EL (cell line): ENCODE measurements at regions not wholly inside any gene's neighbourhood (a gene's known extent, or its start where the extent isn't known, plus 50 kb on each side); places are given as distances from the start of the nearest gene placed in this dataset.

Experiments
- DNase-seq: peaks from one replicate; pipeline ENCODE4 v3.0.0-alpha.2; 2016

GRCh38 chr9:27625751-27626150 is 52.5 kb upstream of the C9orf72 start:
- DNase-seq: no peak

- no peak for DNase-seq
Observed at GRCh38 chr9:27626244-27627187, 53.2 kb upstream of the C9orf72 start.

GRCh38 chr9:27627188-27627564 is 53.9 kb upstream of the C9orf72 start:
- DNase-seq: no peak

GRCh38 chr9:27628311-27628710 is 55.0 kb upstream of the C9orf72 start:
- DNase-seq: no peak

GRCh38 chr9:27629425-27629824 is 56.1 kb upstream of the C9orf72 start:
- no peak for DNase-seq

GRCh38 chr9:27632254-27632653 is 59.0 kb upstream of the C9orf72 start:
- no peak for DNase-seq

- no peak for DNase-seq
Observed at GRCh38 chr9:27633764-27634163, 60.5 kb upstream of the C9orf72 start.

- no peak for DNase-seq
Observed at GRCh38 chr9:27634879-27635278, 61.6 kb upstream of the C9orf72 start.

GRCh38 chr9:27638716-27639115 is 65.4 kb upstream of the C9orf72 start:
- no peak for DNase-seq

- no peak for DNase-seq
Observed at GRCh38 chr9:27645161-27645840, 72.0 kb upstream of the C9orf72 start.

- DNase-seq: no peak
Observed at GRCh38 chr9:27653246-27653645, 80.0 kb upstream of the C9orf72 start.

- no peak for DNase-seq
Observed at GRCh38 chr9:27653957-27654356, 80.7 kb upstream of the C9orf72 start.

GRCh38 chr9:27654629-27655285 is 81.5 kb upstream of the C9orf72 start:
- no peak for DNase-seq

GRCh38 chr9:27655441-27655840 is 82.2 kb upstream of the C9orf72 start:
- DNase-seq: no peak

GRCh38 chr9:27659001-27659400 is 85.7 kb upstream of the C9orf72 start:
- no peak for DNase-seq

- DNase-seq: no peak
Observed at GRCh38 chr9:27659571-27659970, 86.3 kb upstream of the C9orf72 start.

- no peak for DNase-seq
Observed at GRCh38 chr9:27660148-27660547, 86.9 kb upstream of the C9orf72 start.

GRCh38 chr9:27663526-27663925 is 90.2 kb upstream of the C9orf72 start:
- DNase-seq: no peak

GRCh38 chr9:27664121-27664779 is 91.0 kb upstream of the C9orf72 start:
- no peak for DNase-seq

- DNase-seq: no peak
Observed at GRCh38 chr9:27665136-27665535, 91.9 kb upstream of the C9orf72 start.

- DNase-seq: no peak
Observed at GRCh38 chr9:27668280-27668679, 95.0 kb upstream of the C9orf72 start.

- DNase-seq: no peak
Observed at GRCh38 chr9:27671636-27672035, 98.4 kb upstream of the C9orf72 start.

- no peak for DNase-seq
Observed at GRCh38 chr9:27672718-27673117, 99.4 kb upstream of the C9orf72 start.
